Nephron progenitor cell (in vitro differentiated cells): ENCODE measurements at regions not wholly inside any gene's neighbourhood (a gene's known extent, or its start where the extent isn't known, plus 50 kb on each side); places are given as distances from the start of the nearest gene placed in this dataset.
"Not testable (repeated sequence)": the region's sequence is repeated elsewhere in the genome, so short reads cannot be mapped to it uniquely, and the experiment has no call there.

ENCODE experiments used
- DNase-seq: peaks from one replicate; pipeline ENCODE4 v3.0.0; 2021
- H3K27ac Mint-ChIP-seq: 2 replicates; pipeline ENCODE4 v1.8.0; 2021; ENCODE audit warnings: mild to moderate bottlenecking, moderate library complexity, mixed read lengths
- H3K27me3 Mint-ChIP-seq: 2 replicates; pipeline ENCODE4 v1.8.0; 2021; ENCODE audit warnings: mild to moderate bottlenecking, low read depth, mixed read lengths; ENCODE audit not compliant: poor library complexity
- H3K36me3 Mint-ChIP-seq: 2 replicates; pipeline ENCODE4 v1.8.0; 2021; ENCODE audit warnings: low read depth, mixed read lengths
- H3K4me1 Mint-ChIP-seq: 2 replicates; pipeline ENCODE4 v1.8.0; 2021; ENCODE audit warnings: mixed read lengths
- H3K4me3 Mint-ChIP-seq: 2 replicates; pipeline ENCODE4 v1.8.0; 2021; ENCODE audit warnings: mild to moderate bottlenecking, moderate library complexity, mixed read lengths
- H3K9me3 Mint-ChIP-seq: 2 replicates; pipeline ENCODE4 v1.8.0; 2021; ENCODE audit warnings: mild to moderate bottlenecking, moderate library complexity, mixed read lengths
- CTCF ChIP-seq: fragments of 200-600 bp; sonication (generic); IDR thresholded peaks from 2 replicates; pipeline ENCODE4 v1.5.0; 2021; ENCODE audit warnings: antibody characterized with exemption

GRCh38 chr17:52442350-52442749, 283.8 kb upstream of the CA10 start:
- DNase-seq, result no peak
- Mint-ChIP-seq H3K36me3 (no peaks in the 10 kb centered on the region), H3K27me3 (no peaks in the 10 kb centered on the region), H3K4me3 (no peak overlapping the region), H3K27ac (no peak overlapping the region), H3K9me3 (peaks cover 14% of the 10 kb centered on the region), H3K4me1 (no peaks in the 10 kb centered on the region)
- no peak for TF ChIP-seq CTCF

GRCh38 chr17:52420555-52421078, 262.1 kb upstream of the CA10 start:
- no peak overlapping the region for H3K27ac Mint-ChIP-seq
- DNase-seq, result no peak
- H3K27me3 Mint-ChIP-seq, result no peaks in the 10 kb centered on the region
- H3K9me3 Mint-ChIP-seq, result peaks cover 17% of the 10 kb centered on the region
- no peaks in the 10 kb centered on the region for H3K36me3 Mint-ChIP-seq
- no peak overlapping the region for H3K4me3 Mint-ChIP-seq
- H3K4me1 Mint-ChIP-seq, result peaks cover 6% of the 10 kb centered on the region
- no peak for TF ChIP-seq CTCF

GRCh38 chr17:52419229-52419641, 260.7 kb upstream of the CA10 start:
- DNase-seq, result no peak
- no peak overlapping the region for H3K27ac Mint-ChIP-seq
- no peak for TF ChIP-seq CTCF
- H3K4me3 Mint-ChIP-seq, result no peak overlapping the region
- no peaks in the 10 kb centered on the region for H3K27me3 Mint-ChIP-seq
- H3K9me3 Mint-ChIP-seq, result peaks cover 5% of the 10 kb centered on the region
- H3K4me1 Mint-ChIP-seq, result peaks cover 7% of the 10 kb centered on the region
- no peaks in the 10 kb centered on the region for H3K36me3 Mint-ChIP-seq

- Mint-ChIP-seq H3K36me3 (no peaks in the 10 kb centered on the region), H3K27ac (no peak overlapping the region), H3K4me1 (peaks cover 3% of the 10 kb centered on the region), H3K4me3 (no peak overlapping the region), H3K9me3 (peaks cover 24% of the 10 kb centered on the region), H3K27me3 (peaks cover 3% of the 10 kb centered on the region)
- no peak for TF ChIP-seq CTCF
- no peak for DNase-seq
Observed at GRCh38 chr17:52410781-52411180, 252.3 kb upstream of the CA10 start.

GRCh38 chr17:52409222-52409621, 250.7 kb upstream of the CA10 start:
- H3K36me3 Mint-ChIP-seq, H3K4me3 Mint-ChIP-seq, H3K4me1 Mint-ChIP-seq, H3K27me3 Mint-ChIP-seq, H3K27ac Mint-ChIP-seq: not testable (repeated sequence)
- H3K9me3 Mint-ChIP-seq, result peaks cover 24% of the 10 kb centered on the region
- peak; percentile 6 for DNase-seq

- H3K4me1 Mint-ChIP-seq, result no peaks in the 10 kb centered on the region
- no peak for DNase-seq
- H3K27ac Mint-ChIP-seq, result no peak overlapping the region
- H3K9me3 Mint-ChIP-seq, result peaks cover 5% of the 10 kb centered on the region
- no peak overlapping the region for H3K4me3 Mint-ChIP-seq
- no peak for TF ChIP-seq CTCF
- peaks cover 5% of the 10 kb centered on the region for H3K27me3 Mint-ChIP-seq
- H3K36me3 Mint-ChIP-seq, result no peaks in the 10 kb centered on the region
Observed at GRCh38 chr17:52395308-52395707, 236.8 kb upstream of the CA10 start.
